Upper lobe of left lung (tissue), 6 donors: ENCODE measurements at regions not wholly inside any gene's neighbourhood (a gene's known extent, or its start where the extent isn't known, plus 50 kb on each side); places are given as distances from the start of the nearest gene placed in this dataset.

ENCODE experiments used
- ATAC-seq, 2 donors: fragments of 200-7000 bp; cut with Tn5 transposase; one replicate each; pipeline ENCODE4 v1.9.1; 2022; ENCODE audit warnings: mild to moderate bottlenecking in 2 of 2, moderate library complexity in 2 of 2; ENCODE audit not compliant: low FRiP score in 2 of 2
- DNase-seq, 2 donors: peaks; one replicate each; pipeline ENCODE4 v3.0.0-alpha.2; 2019 to 2020
- H3K27ac ChIP-seq, 4 donors: fragments of 200-600 bp; sonication (generic); one replicate each; pipeline ENCODE4 v1.5.1; 2016 to 2019
- H3K27me3 ChIP-seq, 4 donors: fragments of 200-600 bp; sonication (generic); one replicate each; pipeline ENCODE4 v1.5.1; 2017 to 2019
- H3K36me3 ChIP-seq, 4 donors: fragments of 200-600 bp; sonication (generic); one replicate each; pipeline ENCODE4 v1.5.1; 2016 to 2019
- H3K4me1 ChIP-seq, 4 donors: fragments of 200-600 bp; sonication (generic); one replicate each; pipeline ENCODE4 v1.5.1; 2018 to 2019
- H3K4me3 ChIP-seq, 4 donors: fragments of 200-600 bp; sonication (generic); one replicate each; pipeline ENCODE4 v1.5.1; 2017 to 2019; ENCODE audit warnings: mild to moderate bottlenecking in 2 of 4, moderate library complexity in 1 of 4
- H3K9me3 ChIP-seq, 4 donors: fragments of 200-600 bp; sonication (generic); one replicate each; pipeline ENCODE4 v1.5.1; 2018 to 2019
- EP300 ChIP-seq, 4 donors: sonication (generic); formaldehyde crosslinking; IDR thresholded peaks; one replicate each; pipeline ENCODE4 v1.5.1; 2017; ENCODE audit warnings: antibody characterized with exemption in 4 of 4, control low read depth in 2 of 4
- POLR2A ChIP-seq, 4 donors: fragments of 450-650 bp; IDR thresholded peaks; one replicate each; pipeline ENCODE4 v1.5.1; 2016 to 2017; ENCODE audit warnings: antibody characterized with exemption in 4 of 4, mild to moderate bottlenecking in 2 of 4
- POLR2AphosphoS5 ChIP-seq, 2 donors: sonication (generic); formaldehyde crosslinking; IDR thresholded peaks; one replicate each; pipeline ENCODE4 v1.5.1; 2017; ENCODE audit warnings: antibody characterized with exemption in 2 of 2
- WGBS, 2 donors: methylation state at CpG; one replicate each; pipeline ENCODE4 v1.1.5; 2017 to 2018; 5-methylcytosine and 5-hydroxymethylcytosine counted together
- TF ChIP-seq, protein P1 (sequence below), 6 experiments: fragments of 450-650 bp in 4 of 6; fragments of 200-600 bp in 2 of 6; sonication (generic) in 2 of 6; IDR thresholded peaks; one replicate each; pipeline ENCODE4 v1.5.1; 2016 to 2019; ENCODE audit warnings: antibody characterized with exemption in 6 of 6
- donor health status: DM: no; HTN: no; CAD: no; lungs with moderate emphysema.
- donor health status: DM: no; HTN: yes; CAD: no; lungs with severe emphysema.

GRCh38 chr18:27277554-27277953 lies 92.4 kb upstream of the CHST9 start:
- Histone ChIP-seq H3K27ac (no peak overlapping the region), H3K4me3 (no peak overlapping the region), H3K36me3 (no peaks in the 10 kb centered on the region), H3K9me3 (no peaks in the 10 kb centered on the region), H3K4me1 (no peaks in the 10 kb centered on the region), H3K27me3 (no peaks in the 10 kb centered on the region)
- ATAC-seq: no peak
- 53 to 63% methylated on average over 3 of the region's 3 CpGs for WGBS, 2 donors
- DNase-seq: no peak
- TF ChIP-seq, protein P1, sequence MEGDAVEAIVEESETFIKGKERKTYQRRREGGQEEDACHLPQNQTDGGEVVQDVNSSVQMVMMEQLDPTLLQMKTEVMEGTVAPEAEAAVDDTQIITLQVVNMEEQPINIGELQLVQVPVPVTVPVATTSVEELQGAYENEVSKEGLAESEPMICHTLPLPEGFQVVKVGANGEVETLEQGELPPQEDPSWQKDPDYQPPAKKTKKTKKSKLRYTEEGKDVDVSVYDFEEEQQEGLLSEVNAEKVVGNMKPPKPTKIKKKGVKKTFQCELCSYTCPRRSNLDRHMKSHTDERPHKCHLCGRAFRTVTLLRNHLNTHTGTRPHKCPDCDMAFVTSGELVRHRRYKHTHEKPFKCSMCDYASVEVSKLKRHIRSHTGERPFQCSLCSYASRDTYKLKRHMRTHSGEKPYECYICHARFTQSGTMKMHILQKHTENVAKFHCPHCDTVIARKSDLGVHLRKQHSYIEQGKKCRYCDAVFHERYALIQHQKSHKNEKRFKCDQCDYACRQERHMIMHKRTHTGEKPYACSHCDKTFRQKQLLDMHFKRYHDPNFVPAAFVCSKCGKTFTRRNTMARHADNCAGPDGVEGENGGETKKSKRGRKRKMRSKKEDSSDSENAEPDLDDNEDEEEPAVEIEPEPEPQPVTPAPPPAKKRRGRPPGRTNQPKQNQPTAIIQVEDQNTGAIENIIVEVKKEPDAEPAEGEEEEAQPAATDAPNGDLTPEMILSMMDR (IDR thresholded peaks at IDR 0.05): no peak
- TF ChIP-seq POLR2AphosphoS5 (IDR thresholded peaks at IDR 0.05): no peak
- TF ChIP-seq EP300 (IDR thresholded peaks at IDR 0.05): no peak
- TF ChIP-seq POLR2A (IDR thresholded peaks at IDR 0.05): no peak

DNA sequence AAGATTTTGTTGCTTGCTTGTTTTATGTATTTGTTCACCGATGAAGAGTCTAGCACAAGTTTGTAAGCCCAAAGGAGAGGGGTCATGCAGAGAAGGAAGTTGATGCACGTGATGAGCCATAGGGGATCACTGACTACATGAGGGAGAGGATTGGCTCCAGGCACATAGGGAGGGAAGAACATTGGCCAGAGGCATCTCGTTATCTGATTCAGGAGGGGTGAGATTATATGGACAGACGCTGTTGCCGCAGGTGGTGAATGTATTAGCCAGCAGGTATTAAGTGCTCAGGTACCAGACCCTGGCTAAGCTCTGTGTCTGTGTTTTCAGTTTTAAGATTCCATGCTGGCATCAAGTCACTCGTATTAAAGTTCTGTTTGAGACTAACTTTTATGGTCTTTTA lies 91.8 kb upstream of the CHST9 start:
- Histone ChIP-seq H3K9me3 (no peaks in the 10 kb centered on the region), H3K27ac (no peak overlapping the region), H3K4me1 (no peaks in the 10 kb centered on the region), H3K36me3 (no peaks in the 10 kb centered on the region), H3K4me3 (no peak overlapping the region), H3K27me3 (no peaks in the 10 kb centered on the region)
- TF ChIP-seq POLR2AphosphoS5 (IDR thresholded peaks at IDR 0.05): no peak
- TF ChIP-seq EP300 (IDR thresholded peaks at IDR 0.05): no peak
- no peak for DNase-seq
- ATAC-seq: no peak
- 84 to 89% methylated on average over 6 of the region's 6 CpGs for WGBS, 2 donors

DNA sequence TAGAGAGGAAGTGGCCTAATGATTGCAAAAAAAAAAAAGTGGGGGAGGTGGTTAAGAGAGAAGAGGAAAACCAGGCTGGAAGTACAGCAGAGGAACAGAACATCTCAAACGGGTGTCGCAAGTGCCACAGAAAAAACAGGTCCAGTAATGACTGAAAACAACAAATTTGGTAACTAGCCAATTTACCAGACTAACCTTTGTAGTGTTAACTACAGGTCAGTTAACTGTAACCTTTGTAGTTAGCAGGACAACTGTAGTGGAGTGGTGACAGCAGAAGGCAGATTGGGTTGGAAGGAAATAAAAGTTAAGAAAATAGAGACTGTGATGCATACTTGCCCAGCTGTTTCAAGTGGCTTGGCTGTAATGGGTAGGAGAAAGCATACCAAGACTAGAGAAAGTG lies 91.4 kb upstream of the CHST9 start:
- Histone ChIP-seq H3K27ac (no peak overlapping the region), H3K9me3 (no peaks in the 10 kb centered on the region), H3K4me1 (no peaks in the 10 kb centered on the region), H3K27me3 (no peaks in the 10 kb centered on the region), H3K36me3 (no peaks in the 10 kb centered on the region), H3K4me3 (no peak overlapping the region)
- TF ChIP-seq EP300 (IDR thresholded peaks at IDR 0.05) (no peak), POLR2A (IDR thresholded peaks at IDR 0.05) (no peak), POLR2AphosphoS5 (IDR thresholded peaks at IDR 0.05) (no peak)
- TF ChIP-seq, protein P1 (IDR thresholded peaks at IDR 0.05): no peak
- DNase-seq (no peak), ATAC-seq (no peak)
- 77 to 80% methylated on average over 2 of the region's 2 CpGs for WGBS, 2 donors

GRCh38 chr18:27274901-27275300 lies 89.8 kb upstream of the CHST9 start:
- 90 to 93% methylated on average over 3 of the region's 3 CpGs for WGBS, 2 donors
- Histone ChIP-seq H3K27me3 (no peaks in the 10 kb centered on the region), H3K4me3 (no peak overlapping the region), H3K27ac (no peak overlapping the region), H3K9me3 (peaks cover 0 to 9% (median 0%) of the 10 kb centered on the region in 4 donors), H3K36me3 (no peaks in the 10 kb centered on the region), H3K4me1 (no peaks in the 10 kb centered on the region)
- TF ChIP-seq POLR2AphosphoS5 (IDR thresholded peaks at IDR 0.05): no peak
- TF ChIP-seq, protein P1 (IDR thresholded peaks at IDR 0.05): no peak
- ATAC-seq: no peak
- DNase-seq: no peak

GRCh38 chr18:27270508-27270907 lies 85.4 kb upstream of the CHST9 start:
- no peak for ATAC-seq
- TF ChIP-seq EP300 (IDR thresholded peaks at IDR 0.05) (no peak), POLR2A (IDR thresholded peaks at IDR 0.05) (no peak), POLR2AphosphoS5 (IDR thresholded peaks at IDR 0.05) (no peak)
- TF ChIP-seq, protein P1 (IDR thresholded peaks at IDR 0.05): no peak

More at GRCh38 chr18:27270508-27270907, 85.4 kb upstream of the CHST9 start:
- 86 to 96% methylated on average over 2 of the region's 2 CpGs for WGBS, 2 donors
- DNase-seq: no peak
- H3K4me3 ChIP-seq: no peak overlapping the region
- H3K27me3 ChIP-seq: no peaks in the 10 kb centered on the region
- peaks cover 0 to 9% (median 0%) of the 10 kb centered on the region in 4 donors for H3K9me3 ChIP-seq
- no peak overlapping the region for H3K27ac ChIP-seq
- no peaks in the 10 kb centered on the region for H3K4me1 ChIP-seq
- no peaks in the 10 kb centered on the region for H3K36me3 ChIP-seq
